Neural cell (in vitro differentiated cells): ENCODE measurements at regions not wholly inside any gene's neighbourhood (a gene's known extent, or its start where the extent isn't known, plus 50 kb on each side); places are given as distances from the start of the nearest gene placed in this dataset.

Experiments used
- H2AFZ ChIP-seq: fragments of 200-600, 300-800 bp; sonication (generic), shearing (Covaris generic); 2 replicates; pipeline ENCODE4 v1.6.0; 2014; ENCODE audit warnings: low read depth, mild to moderate bottlenecking, antibody characterized with exemption, low read length, moderate library complexity
- H3F3A ChIP-seq: fragments of 200-600 bp; shearing (Covaris generic); 2 replicates; pipeline ENCODE4 v1.6.1; 2016; ENCODE audit warnings: mild to moderate bottlenecking, moderate library complexity, mixed read lengths, antibody characterized with exemption, low read length; ENCODE audit not compliant: insufficient read depth, poor library complexity, severe bottlenecking
- H3K27ac ChIP-seq: fragments of 200-600, 300-800 bp; sonication (generic), shearing (Covaris generic); 2 replicates; pipeline ENCODE4 v1.5.1; 2014; ENCODE audit warnings: mild to moderate bottlenecking, low read length, moderate library complexity
- H3K27me3 ChIP-seq: fragments of 300-800, 200-600 bp; sonication (generic), shearing (Covaris generic); 2 replicates; pipeline ENCODE4 v1.6.0; 2014; ENCODE audit warnings: mild to moderate bottlenecking, low read depth, low read length, moderate library complexity; ENCODE audit not compliant: insufficient read depth
- H3K36me3 ChIP-seq: fragments of 300-800, 200-600 bp; sonication (generic), shearing (Covaris generic); 2 replicates; pipeline ENCODE4 v1.5.1; 2014; ENCODE audit warnings: mild to moderate bottlenecking, antibody characterized with exemption, low read length, moderate library complexity; ENCODE audit not compliant: insufficient read depth
- H3K4me2 ChIP-seq: fragments of 300-800, 200-600 bp; sonication (generic), shearing (Covaris generic); 2 replicates; pipeline ENCODE4 v1.6.0; 2014; ENCODE audit warnings: mild to moderate bottlenecking, low read length
- H3K4me3 ChIP-seq: fragments of 300-800, 200-600 bp; sonication (generic), shearing (Covaris generic); 2 replicates; pipeline ENCODE4 v1.5.1; 2014; ENCODE audit warnings: mild to moderate bottlenecking, low read length, moderate library complexity
- H3K79me2 ChIP-seq: fragments of 200-600 bp; shearing (Covaris generic); replicated peaks from 2 replicates; pipeline ENCODE4 v1.6.0; 2014; ENCODE audit warnings: mild to moderate bottlenecking, low read length, moderate library complexity; ENCODE audit not compliant: insufficient read depth
- H3K9ac ChIP-seq: fragments of 300-800, 200-600 bp; sonication (generic), shearing (Covaris generic); 2 replicates; pipeline ENCODE4 v1.6.1; 2016; ENCODE audit warnings: mild to moderate bottlenecking, low read length, mixed read lengths
- H3K9me2 ChIP-seq: fragments of 200-600 bp; shearing (Covaris generic); 2 replicates; pipeline ENCODE4 v1.6.1; 2016; ENCODE audit warnings: mild to moderate bottlenecking, low read length, mixed read lengths; ENCODE audit not compliant: insufficient read depth
- H3K9me3 ChIP-seq: fragments of 200-600, 300-800 bp; sonication (generic), shearing (Covaris generic); 2 replicates; pipeline ENCODE4 v1.6.1; 2016; ENCODE audit warnings: mild to moderate bottlenecking, mixed run types, low read length, moderate library complexity, mixed read lengths
- H4K20me1 ChIP-seq: fragments of 200-600 bp; shearing (Covaris generic); 2 replicates; pipeline ENCODE4 v1.6.1; 2016; ENCODE audit warnings: mild to moderate bottlenecking, mixed run types; ENCODE audit not compliant: insufficient read depth
- EP300 ChIP-seq: fragments of 450-650 bp; conservative IDR thresholded peaks from 2 replicates; pipeline ENCODE4 v1.6.1; 2014; ENCODE audit warnings: antibody characterized with exemption, mild to moderate bottlenecking, moderate library complexity; ENCODE audit not compliant: poor library complexity, severe bottlenecking
- EZH2 ChIP-seq: fragments of 200-600, 300-800 bp; shearing (Covaris generic), sonication (generic); IDR thresholded peaks from 2 replicates; pipeline ENCODE4 v1.6.1; 2014; ENCODE audit warnings: antibody characterized with exemption, low read length, borderline replicate concordance, mild to moderate bottlenecking; ENCODE audit not compliant: insufficient read depth, poor library complexity, severe bottlenecking
- MXI1 ChIP-seq: fragments of 450-650 bp; conservative IDR thresholded peaks from 2 replicates; pipeline ENCODE4 v1.6.1; 2014; ENCODE audit warnings: antibody characterized with exemption, mild to moderate bottlenecking; ENCODE audit not compliant: poor library complexity, severe bottlenecking
- POLR2AphosphoS5 ChIP-seq: IDR thresholded peaks from 2 replicates; pipeline ENCODE4 v1.6.1; 2012
- RAD21 ChIP-seq: fragments of 450-650 bp; conservative IDR thresholded peaks from 2 replicates; pipeline ENCODE4 v1.6.1; 2014; ENCODE audit warnings: antibody characterized with exemption, mild to moderate bottlenecking, moderate library complexity
- SMC3 ChIP-seq: fragments of 450-650 bp; conservative IDR thresholded peaks from 2 replicates; pipeline ENCODE4 v1.6.1; 2014; ENCODE audit warnings: antibody characterized with exemption, mild to moderate bottlenecking, moderate library complexity; ENCODE audit not compliant: poor library complexity
- TAF1 ChIP-seq: IDR thresholded peaks from 2 replicates; pipeline ENCODE4 v1.6.1; 2012; ENCODE audit warnings: low read depth
- TF ChIP-seq, protein P1 (sequence below): IDR thresholded peaks from 2 replicates; pipeline ENCODE4 v1.6.1; 2012; ENCODE audit warnings: borderline replicate concordance
- TF ChIP-seq, protein P2 (sequence below): fragments of 450-650 bp; IDR thresholded peaks from 2 replicates; pipeline ENCODE4 v1.5.1; 2014; ENCODE audit warnings: antibody characterized with exemption, mild to moderate bottlenecking, moderate library complexity; ENCODE audit not compliant: poor library complexity, severe bottlenecking

DNA sequence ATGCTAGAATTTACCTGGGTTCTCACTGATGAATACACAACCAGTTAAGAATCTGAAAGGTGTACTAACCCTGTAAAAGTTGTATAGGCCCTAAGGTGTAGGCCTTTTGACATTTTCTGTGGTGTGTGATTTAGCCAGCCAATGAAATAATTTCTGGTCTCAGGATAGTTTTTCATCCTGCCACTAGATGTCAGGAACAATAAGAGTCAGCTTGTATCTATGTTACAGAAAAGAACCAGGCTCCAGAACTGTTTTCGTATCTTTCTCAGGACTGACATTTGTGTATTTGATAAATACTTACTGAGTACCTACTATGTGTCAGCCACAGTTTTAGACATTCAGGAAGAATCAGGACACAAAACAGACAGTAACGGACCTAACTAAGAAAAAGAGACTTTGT lies 673.6 kb upstream of the TENM3 start:
- no peaks in the 10 kb centered on the region for H4K20me1 ChIP-seq
- H3K36me3 ChIP-seq = no peaks in the 10 kb centered on the region
- no peak overlapping the region for H2AFZ ChIP-seq
- H3K9me2 ChIP-seq = no peaks in the 10 kb centered on the region
- TF ChIP-seq, protein P1, sequence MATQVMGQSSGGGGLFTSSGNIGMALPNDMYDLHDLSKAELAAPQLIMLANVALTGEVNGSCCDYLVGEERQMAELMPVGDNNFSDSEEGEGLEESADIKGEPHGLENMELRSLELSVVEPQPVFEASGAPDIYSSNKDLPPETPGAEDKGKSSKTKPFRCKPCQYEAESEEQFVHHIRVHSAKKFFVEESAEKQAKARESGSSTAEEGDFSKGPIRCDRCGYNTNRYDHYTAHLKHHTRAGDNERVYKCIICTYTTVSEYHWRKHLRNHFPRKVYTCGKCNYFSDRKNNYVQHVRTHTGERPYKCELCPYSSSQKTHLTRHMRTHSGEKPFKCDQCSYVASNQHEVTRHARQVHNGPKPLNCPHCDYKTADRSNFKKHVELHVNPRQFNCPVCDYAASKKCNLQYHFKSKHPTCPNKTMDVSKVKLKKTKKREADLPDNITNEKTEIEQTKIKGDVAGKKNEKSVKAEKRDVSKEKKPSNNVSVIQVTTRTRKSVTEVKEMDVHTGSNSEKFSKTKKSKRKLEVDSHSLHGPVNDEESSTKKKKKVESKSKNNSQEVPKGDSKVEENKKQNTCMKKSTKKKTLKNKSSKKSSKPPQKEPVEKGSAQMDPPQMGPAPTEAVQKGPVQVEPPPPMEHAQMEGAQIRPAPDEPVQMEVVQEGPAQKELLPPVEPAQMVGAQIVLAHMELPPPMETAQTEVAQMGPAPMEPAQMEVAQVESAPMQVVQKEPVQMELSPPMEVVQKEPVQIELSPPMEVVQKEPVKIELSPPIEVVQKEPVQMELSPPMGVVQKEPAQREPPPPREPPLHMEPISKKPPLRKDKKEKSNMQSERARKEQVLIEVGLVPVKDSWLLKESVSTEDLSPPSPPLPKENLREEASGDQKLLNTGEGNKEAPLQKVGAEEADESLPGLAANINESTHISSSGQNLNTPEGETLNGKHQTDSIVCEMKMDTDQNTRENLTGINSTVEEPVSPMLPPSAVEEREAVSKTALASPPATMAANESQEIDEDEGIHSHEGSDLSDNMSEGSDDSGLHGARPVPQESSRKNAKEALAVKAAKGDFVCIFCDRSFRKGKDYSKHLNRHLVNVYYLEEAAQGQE = no peak
- TF ChIP-seq EP300 (no peak), EZH2 (no peak), RAD21 (peak; percentile 77), POLR2AphosphoS5 (no peak), MXI1 (no peak), TAF1 (no peak), SMC3 (peak; percentile 78)
- TF ChIP-seq, protein P2, sequence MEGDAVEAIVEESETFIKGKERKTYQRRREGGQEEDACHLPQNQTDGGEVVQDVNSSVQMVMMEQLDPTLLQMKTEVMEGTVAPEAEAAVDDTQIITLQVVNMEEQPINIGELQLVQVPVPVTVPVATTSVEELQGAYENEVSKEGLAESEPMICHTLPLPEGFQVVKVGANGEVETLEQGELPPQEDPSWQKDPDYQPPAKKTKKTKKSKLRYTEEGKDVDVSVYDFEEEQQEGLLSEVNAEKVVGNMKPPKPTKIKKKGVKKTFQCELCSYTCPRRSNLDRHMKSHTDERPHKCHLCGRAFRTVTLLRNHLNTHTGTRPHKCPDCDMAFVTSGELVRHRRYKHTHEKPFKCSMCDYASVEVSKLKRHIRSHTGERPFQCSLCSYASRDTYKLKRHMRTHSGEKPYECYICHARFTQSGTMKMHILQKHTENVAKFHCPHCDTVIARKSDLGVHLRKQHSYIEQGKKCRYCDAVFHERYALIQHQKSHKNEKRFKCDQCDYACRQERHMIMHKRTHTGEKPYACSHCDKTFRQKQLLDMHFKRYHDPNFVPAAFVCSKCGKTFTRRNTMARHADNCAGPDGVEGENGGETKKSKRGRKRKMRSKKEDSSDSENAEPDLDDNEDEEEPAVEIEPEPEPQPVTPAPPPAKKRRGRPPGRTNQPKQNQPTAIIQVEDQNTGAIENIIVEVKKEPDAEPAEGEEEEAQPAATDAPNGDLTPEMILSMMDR = peak; percentile 77
- no peak overlapping the region for H3K4me2 ChIP-seq
- H3K27me3 ChIP-seq = no peaks in the 10 kb centered on the region
- no peaks in the 10 kb centered on the region for H3K79me2 ChIP-seq
- H3K27ac ChIP-seq = no peak overlapping the region
- no peaks in the 10 kb centered on the region for H3K9me3 ChIP-seq
- no peak overlapping the region for H3K9ac ChIP-seq
- no peak overlapping the region for H3K4me3 ChIP-seq
- H3F3A ChIP-seq = no peaks in the 10 kb centered on the region

DNA sequence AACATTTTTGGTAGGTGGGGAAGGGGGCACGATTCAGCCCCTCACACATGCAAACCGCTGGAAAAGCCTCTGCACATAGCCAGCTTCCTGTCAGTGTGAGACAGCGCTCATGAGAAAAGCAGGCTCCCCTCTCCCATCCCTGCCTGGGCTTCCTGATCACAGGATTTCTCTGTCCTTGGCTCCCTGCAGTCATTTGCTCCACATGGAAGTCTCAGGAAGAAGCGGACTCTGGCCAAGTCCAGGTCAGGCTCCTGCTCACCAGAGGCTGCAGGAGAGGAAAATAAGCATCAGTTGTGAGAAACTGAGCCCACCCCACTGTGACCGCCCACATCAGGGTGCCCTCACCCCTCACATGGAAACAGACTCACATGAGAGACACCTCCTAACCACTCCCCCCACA lies 664.3 kb upstream of the TENM3 start:
- H3K36me3 ChIP-seq = no peaks in the 10 kb centered on the region
- no peak for TF ChIP-seq POLR2AphosphoS5
- no peak for TF ChIP-seq TAF1
- TF ChIP-seq, protein P1 = no peak
- no peak for TF ChIP-seq EZH2
- TF ChIP-seq, protein P2 = no peak
- no peak for TF ChIP-seq SMC3
- TF ChIP-seq RAD21 = no peak
- no peak for TF ChIP-seq EP300
- TF ChIP-seq MXI1 = no peak
- H3K27ac ChIP-seq = no peak overlapping the region
- H4K20me1 ChIP-seq = no peaks in the 10 kb centered on the region
- no peaks in the 10 kb centered on the region for H3K27me3 ChIP-seq
- H3K9me3 ChIP-seq = no peaks in the 10 kb centered on the region
- H3K79me2 ChIP-seq = no peaks in the 10 kb centered on the region
- H3K4me3 ChIP-seq = no peak overlapping the region
- H3F3A ChIP-seq = no peaks in the 10 kb centered on the region
- no peak overlapping the region for H3K4me2 ChIP-seq
- H3K9me2 ChIP-seq = no peaks in the 10 kb centered on the region
- no peak overlapping the region for H2AFZ ChIP-seq
- H3K9ac ChIP-seq = no peak overlapping the region
